ENCODE measurements at regions not wholly inside any gene's neighbourhood (a gene's known extent, or its start where the extent isn't known, plus 50 kb on each side); places are given as distances from the start of the nearest gene placed in this dataset.

GRCh38 chr4:100881283-100881682 is 363.5 kb upstream of the EMCN start:
- no peak for DNase-seq (ENCODE audit: low spot score)
- no peak overlapping the region for H3K27ac ChIP-seq
- POLR2A ChIA-PET (ENCODE audit: low non-redundant PET) = no interaction called here
- no peak for TF ChIP-seq CTCF (conservative IDR thresholded peaks at IDR 0.05; ENCODE audit: low read depth)
- CTCF ChIA-PET = no interaction called here

GRCh38 chr4:100880011-100880410 is 362.2 kb upstream of the EMCN start:
- no peak overlapping the region for H3K27ac ChIP-seq
- ChIA-PET CTCF (no interaction called here), POLR2A (ENCODE audit: low non-redundant PET) (no interaction called here)
- no peak for TF ChIP-seq CTCF (conservative IDR thresholded peaks at IDR 0.05; ENCODE audit: low read depth)
- DNase-seq (ENCODE audit: low spot score) = no peak

- no peak for TF ChIP-seq CTCF (conservative IDR thresholded peaks at IDR 0.05; ENCODE audit: low read depth)
- DNase-seq (ENCODE audit: low spot score) = no peak
- ChIA-PET CTCF (no interaction called here), POLR2A (ENCODE audit: low non-redundant PET) (no interaction called here)
- H3K27ac ChIP-seq = no peak overlapping the region
These were observed 361.6 kb upstream of the EMCN start for GRCh38 chr4:100879471-100879870.

- TF ChIP-seq CTCF (conservative IDR thresholded peaks at IDR 0.05; ENCODE audit: low read depth) = no peak
- CTCF ChIA-PET = interaction anchor here (0.6 kb wide), 1 partner anchor 516 kb away, joined by 3 read pairs; no protein-coding TSS in a partner anchor
These were observed 358.7 kb upstream of the EMCN start for GRCh38 chr4:100876546-100876945.

GRCh38 chr4:100875296-100876068 is 357.7 kb upstream of the EMCN start:
- POLR2A ChIA-PET (ENCODE audit: low non-redundant PET) = no interaction called here
- DNase-seq (ENCODE audit: low spot score) = no peak
- TF ChIP-seq CTCF (conservative IDR thresholded peaks at IDR 0.05; ENCODE audit: low read depth) = no peak

More at GRCh38 chr4:100876546-100876945, 358.7 kb upstream of the EMCN start:
- peak; percentile 16 for DNase-seq (ENCODE audit: low spot score)
- POLR2A ChIA-PET (ENCODE audit: low non-redundant PET) = no interaction called here
- H3K27ac ChIP-seq = no peak overlapping the region

GRCh38 chr4:100872811-100873210 is 355.0 kb upstream of the EMCN start:
- no peak for TF ChIP-seq CTCF (conservative IDR thresholded peaks at IDR 0.05; ENCODE audit: low read depth)
- DNase-seq (ENCODE audit: low spot score) = no peak
- ChIA-PET POLR2A (ENCODE audit: low non-redundant PET) (no interaction called here), CTCF (interaction anchor here (0.6 kb wide), 1 partner anchor 1353 kb away, joined by 4 read pairs; no protein-coding TSS in a partner anchor)
- no peak overlapping the region for H3K27ac ChIP-seq

More at GRCh38 chr4:100875296-100876068, 357.7 kb upstream of the EMCN start:
- H3K27ac ChIP-seq = no peak overlapping the region
- CTCF ChIA-PET = no interaction called here
